Fibroblast of villous mesenchyme (primary cell): ENCODE measurements at regions not wholly inside any gene's neighbourhood (a gene's known extent, or its start where the extent isn't known, plus 50 kb on each side); places are given as distances from the start of the nearest gene placed in this dataset.

Experiments
- DNase-seq: peaks from one replicate; pipeline ENCODE4 v3.0.0-alpha.2; 2010; ENCODE audit warnings: low read depth
- H3K4me3 ChIP-seq: 2 replicates; pipeline ENCODE4 v1.5.1; 2011; ENCODE audit warnings: low read depth, mild to moderate bottlenecking, low read length
- CTCF ChIP-seq: IDR thresholded peaks from 2 replicates; pipeline ENCODE4 v1.5.1; 2012; ENCODE audit warnings: low read depth, mild to moderate bottlenecking, low read length; ENCODE audit not compliant: insufficient read depth

- no peak overlapping the region for H3K4me3 ChIP-seq
- TF ChIP-seq CTCF, result no peak
- no peak for DNase-seq
Measured at GRCh38 chr1:37135032-37135431, 100.7 kb upstream of the GRIK3 start.

GRCh38 chr1:37137014-37137413 is 102.7 kb upstream of the GRIK3 start:
- no peak for DNase-seq
- no peak for TF ChIP-seq CTCF
- no peak overlapping the region for H3K4me3 ChIP-seq

GRCh38 chr1:37137601-37138000 is 103.3 kb upstream of the GRIK3 start:
- H3K4me3 ChIP-seq, result no peak overlapping the region
- no peak for DNase-seq
- TF ChIP-seq CTCF, result no peak

GRCh38 chr1:37143800-37144199 is 109.5 kb upstream of the GRIK3 start:
- TF ChIP-seq CTCF, result no peak
- DNase-seq, result no peak
- H3K4me3 ChIP-seq, result no peak overlapping the region

- TF ChIP-seq CTCF, result no peak
- H3K4me3 ChIP-seq, result no peak overlapping the region
- DNase-seq, result no peak
Measured at GRCh38 chr1:37146071-37146470, 111.8 kb upstream of the GRIK3 start.

- no peak for TF ChIP-seq CTCF
- H3K4me3 ChIP-seq, result no peak overlapping the region
- no peak for DNase-seq
Measured at GRCh38 chr1:37147392-37147831, 113.1 kb upstream of the GRIK3 start.

- no peak overlapping the region for H3K4me3 ChIP-seq
- no peak for TF ChIP-seq CTCF
- DNase-seq, result no peak
Measured at GRCh38 chr1:37147906-37148305, 113.6 kb upstream of the GRIK3 start.
